ENCODE measurements at regions not wholly inside any gene's neighbourhood (a gene's known extent, or its start where the extent isn't known, plus 50 kb on each side); places are given as distances from the start of the nearest gene placed in this dataset.

GRCh38 chr20:12406978-12407377, 489.3 kb downstream of the BTBD3 start:
- TF ChIP-seq CTCF (IDR thresholded peaks at IDR 0.05; ENCODE audit: low read depth, low read length), result no peak

GRCh38 chr20:12409501-12409900, 491.8 kb downstream of the BTBD3 start:
- TF ChIP-seq CTCF (IDR thresholded peaks at IDR 0.05; ENCODE audit: low read depth, low read length), result no peak
- no peak for DNase-seq (ENCODE audit: extremely low read depth, low read depth)

More at GRCh38 chr20:12406978-12407377, 489.3 kb downstream of the BTBD3 start:
- DNase-seq (ENCODE audit: extremely low read depth, low read depth), result no peak

GRCh38 chr20:12410783-12411182, 493.1 kb downstream of the BTBD3 start:
- DNase-seq (ENCODE audit: extremely low read depth, low read depth), result no peak
- TF ChIP-seq CTCF (IDR thresholded peaks at IDR 0.05; ENCODE audit: low read depth, low read length), result no peak

- no peak for TF ChIP-seq CTCF (IDR thresholded peaks at IDR 0.05; ENCODE audit: low read depth, low read length)
- no peak for DNase-seq (ENCODE audit: extremely low read depth, low read depth)
These were observed 493.7 kb downstream of the BTBD3 start for GRCh38 chr20:12411246-12411940.

- DNase-seq (ENCODE audit: extremely low read depth, low read depth), result no peak
- TF ChIP-seq CTCF (IDR thresholded peaks at IDR 0.05; ENCODE audit: low read depth, low read length), result no peak
These were observed 495.4 kb downstream of the BTBD3 start for GRCh38 chr20:12413116-12413515.

GRCh38 chr20:12414446-12415274, 497.0 kb downstream of the BTBD3 start:
- DNase-seq (ENCODE audit: extremely low read depth, low read depth), result no peak
- TF ChIP-seq CTCF (IDR thresholded peaks at IDR 0.05; ENCODE audit: low read depth, low read length), result no peak

- TF ChIP-seq CTCF (IDR thresholded peaks at IDR 0.05; ENCODE audit: low read depth, low read length), result no peak
- DNase-seq (ENCODE audit: extremely low read depth, low read depth), result no peak
These were observed 498.6 kb downstream of the BTBD3 start for GRCh38 chr20:12416281-12416680.

Measured in AG09319 (cell line).